Stimulated activated effector memory CD8-positive, alpha-beta T cell treated with anti-CD3 and anti-CD28 coated beads, Interleukin-12 subunit alpha, Interleukin-12 subunit beta, amount 100 ng/mL, for 72 hours (primary cell): ENCODE measurements at regions not wholly inside any gene's neighbourhood (a gene's known extent, or its start where the extent isn't known, plus 50 kb on each side); places are given as distances from the start of the nearest gene placed in this dataset.
"Not testable (repeated sequence)": the region's sequence is repeated elsewhere in the genome, so short reads cannot be mapped to it uniquely, and the experiment has no call there.

Source experiments
- ATAC-seq: fragments of 150-1000 bp; cut with Tn5 transposase; 2 replicates; pipeline ENCODE4 v1.10.0; 2021
- DNase-seq, 2 donors: peaks; one replicate each; pipeline ENCODE4 v3.0.0; 2021 to 2022; ENCODE audit warnings: low spot score in 2 of 2
- H3K27ac Mint-ChIP-seq: one replicate; pipeline ENCODE4 v1.8.0; 2022; ENCODE audit warnings: mild to moderate bottlenecking, mixed read lengths
- H3K36me3 Mint-ChIP-seq: one replicate; pipeline ENCODE4 v1.8.0; 2022; ENCODE audit warnings: mild to moderate bottlenecking, mixed read lengths
- H3K4me1 Mint-ChIP-seq: one replicate; pipeline ENCODE4 v1.8.0; 2022; ENCODE audit warnings: mixed read lengths
- H3K4me3 Mint-ChIP-seq: one replicate; pipeline ENCODE4 v1.8.0; 2022; ENCODE audit warnings: mild to moderate bottlenecking, mixed read lengths
- H3K9me3 Mint-ChIP-seq: one replicate; pipeline ENCODE4 v1.8.0; 2022; ENCODE audit warnings: mixed read lengths

GRCh38 chr6:137409266-137409777 is 84.9 kb downstream of the OLIG3 start:
- peaks cover 33% of the 10 kb centered on the region for H3K4me1 Mint-ChIP-seq
- ATAC-seq, result no peak
- no peak overlapping the region for H3K27ac Mint-ChIP-seq
- no peak for DNase-seq
- H3K4me3 Mint-ChIP-seq, result no peak overlapping the region
- peaks cover 12% of the 10 kb centered on the region for H3K9me3 Mint-ChIP-seq
- no peaks in the 10 kb centered on the region for H3K36me3 Mint-ChIP-seq

GRCh38 chr6:137407816-137408215 is 86.4 kb downstream of the OLIG3 start:
- Mint-ChIP-seq H3K4me3 (no peak overlapping the region), H3K36me3 (no peaks in the 10 kb centered on the region), H3K27ac (no peak overlapping the region), H3K4me1 (peaks cover 37% of the 10 kb centered on the region), H3K9me3 (peaks cover 12% of the 10 kb centered on the region)
- DNase-seq, result no peak
- peak; percentile 67 for ATAC-seq

- no peak overlapping the region for H3K4me3 Mint-ChIP-seq
- DNase-seq (no peak), ATAC-seq (no peak)
- H3K36me3 Mint-ChIP-seq, result no peaks in the 10 kb centered on the region
- H3K4me1 Mint-ChIP-seq, result peaks cover 37% of the 10 kb centered on the region
- H3K9me3 Mint-ChIP-seq, result peaks cover 12% of the 10 kb centered on the region
- H3K27ac Mint-ChIP-seq, result no peak overlapping the region
Observed at GRCh38 chr6:137405806-137406205, 88.4 kb downstream of the OLIG3 start.

GRCh38 chr6:137403855-137404254 is 90.3 kb downstream of the OLIG3 start:
- no peak for DNase-seq
- Mint-ChIP-seq H3K9me3 (peaks cover 8% of the 10 kb centered on the region), H3K27ac (no peak overlapping the region), H3K4me3 (no peak overlapping the region), H3K36me3 (no peaks in the 10 kb centered on the region), H3K4me1 (peaks cover 47% of the 10 kb centered on the region)
- no peak for ATAC-seq

GRCh38 chr6:137403443-137403842 is 90.8 kb downstream of the OLIG3 start:
- Mint-ChIP-seq H3K4me3 (no peak overlapping the region), H3K9me3 (peaks cover 8% of the 10 kb centered on the region), H3K36me3 (no peaks in the 10 kb centered on the region), H3K27ac (no peak overlapping the region), H3K4me1 (peaks cover 47% of the 10 kb centered on the region)
- ATAC-seq (no peak), DNase-seq (no peak)

GRCh38 chr6:137402143-137402680 is 92.0 kb downstream of the OLIG3 start:
- no peaks in the 10 kb centered on the region for H3K36me3 Mint-ChIP-seq
- no peak overlapping the region for H3K4me3 Mint-ChIP-seq
- no peak for ATAC-seq
- H3K27ac Mint-ChIP-seq, result no peak overlapping the region
- H3K4me1 Mint-ChIP-seq, result peaks cover 36% of the 10 kb centered on the region
- H3K9me3 Mint-ChIP-seq, result peaks cover 3% of the 10 kb centered on the region
- no peak for DNase-seq

- H3K4me3 Mint-ChIP-seq, result no peak overlapping the region
- no peak for ATAC-seq
- H3K4me1 Mint-ChIP-seq, result peaks cover 25% of the 10 kb centered on the region
- H3K36me3 Mint-ChIP-seq, result no peaks in the 10 kb centered on the region
- no peak for DNase-seq
- H3K9me3 Mint-ChIP-seq, result no peaks in the 10 kb centered on the region
- no peak overlapping the region for H3K27ac Mint-ChIP-seq
Observed at GRCh38 chr6:137401088-137401487, 93.1 kb downstream of the OLIG3 start.

GRCh38 chr6:137399881-137400443 is 94.2 kb downstream of the OLIG3 start:
- ATAC-seq, result peak; percentile 98
- Mint-ChIP-seq H3K9me3 (no peaks in the 10 kb centered on the region), H3K4me1 (peaks cover 20% of the 10 kb centered on the region), H3K36me3 (no peaks in the 10 kb centered on the region), H3K4me3 (peak overlapping the region; percentile 28), H3K27ac (peak overlapping the region; percentile 56)
- DNase-seq, result peak in 1 of 2 donors; percentile 66

GRCh38 chr6:137395316-137395715 is 98.9 kb downstream of the OLIG3 start:
- H3K4me3 Mint-ChIP-seq, result no peak overlapping the region
- H3K27ac Mint-ChIP-seq, result no peak overlapping the region
- no peak for DNase-seq
- no peak for ATAC-seq
- peaks cover 31% of the 10 kb centered on the region for H3K4me1 Mint-ChIP-seq
- H3K9me3 Mint-ChIP-seq, result no peaks in the 10 kb centered on the region
- no peaks in the 10 kb centered on the region for H3K36me3 Mint-ChIP-seq

GRCh38 chr6:137391061-137391814 is 103.0 kb downstream of the OLIG3 start:
- no peaks in the 10 kb centered on the region for H3K9me3 Mint-ChIP-seq
- no peak for ATAC-seq
- H3K4me1 Mint-ChIP-seq, result peaks cover 48% of the 10 kb centered on the region
- H3K4me3 Mint-ChIP-seq, result no peak overlapping the region
- H3K36me3 Mint-ChIP-seq, result no peaks in the 10 kb centered on the region
- H3K27ac Mint-ChIP-seq, result no peak overlapping the region
- DNase-seq, result no peak

GRCh38 chr6:137390334-137390733 is 103.9 kb downstream of the OLIG3 start:
- Mint-ChIP-seq H3K27ac (no peak overlapping the region), H3K4me3 (no peak overlapping the region), H3K4me1 (peaks cover 53% of the 10 kb centered on the region), H3K36me3 (no peaks in the 10 kb centered on the region), H3K9me3 (peaks cover 4% of the 10 kb centered on the region)
- DNase-seq, result no peak
- ATAC-seq, result no peak

- peak; percentile 43 to 83 for DNase-seq
- peak overlapping the region; percentile 46 for H3K4me3 Mint-ChIP-seq
- peak overlapping the region; percentile 36 for H3K27ac Mint-ChIP-seq
- ATAC-seq, result peak; percentile 100
- H3K9me3 Mint-ChIP-seq, result peaks cover 4% of the 10 kb centered on the region
- H3K4me1 Mint-ChIP-seq, result peaks cover 53% of the 10 kb centered on the region
- H3K36me3 Mint-ChIP-seq, result no peaks in the 10 kb centered on the region
Observed at GRCh38 chr6:137389150-137389704, 105.0 kb downstream of the OLIG3 start.

GRCh38 chr6:137387096-137387764 is 107.0 kb downstream of the OLIG3 start:
- DNase-seq (no peak), ATAC-seq (no peak)
- no peak overlapping the region for H3K27ac Mint-ChIP-seq
- peaks cover 63% of the 10 kb centered on the region for H3K4me1 Mint-ChIP-seq
- H3K36me3 Mint-ChIP-seq, result no peaks in the 10 kb centered on the region
- peaks cover 4% of the 10 kb centered on the region for H3K9me3 Mint-ChIP-seq
- H3K4me3 Mint-ChIP-seq, result no peak overlapping the region

GRCh38 chr6:137383287-137383686 is 110.9 kb downstream of the OLIG3 start:
- not testable (repeated sequence) for H3K27ac Mint-ChIP-seq, H3K9me3 Mint-ChIP-seq, H3K4me3 Mint-ChIP-seq, DNase-seq, ATAC-seq, H3K36me3 Mint-ChIP-seq
- H3K4me1 Mint-ChIP-seq, result peaks cover 30% of the 10 kb centered on the region

GRCh38 chr6:137378090-137378369 is 116.2 kb downstream of the OLIG3 start:
- no peak overlapping the region for H3K27ac Mint-ChIP-seq
- ATAC-seq (no peak), DNase-seq (no peak)
- H3K4me3 Mint-ChIP-seq, result no peak overlapping the region
- peaks cover 2% of the 10 kb centered on the region for H3K9me3 Mint-ChIP-seq
- peaks cover 8% of the 10 kb centered on the region for H3K4me1 Mint-ChIP-seq
- no peaks in the 10 kb centered on the region for H3K36me3 Mint-ChIP-seq
